OCI-LY7 (cell line): ENCODE measurements at regions not wholly inside any gene's neighbourhood (a gene's known extent, or its start where the extent isn't known, plus 50 kb on each side); places are given as distances from the start of the nearest gene placed in this dataset.

ENCODE experiments used
- BruUV-seq: library from RNA; stranded (reverse); fragments of 400-500 nt; replicated peaks from 2 replicates; lab custom pipeline; 2021; lab: Mats Ljungman, UMichigan
- CTCF ChIA-PET: fragments of 300-600 bp; sonication (Branson Sonifier 250); formaldehyde crosslinking; loops from one replicate; lab custom pipeline; 2022; ENCODE audit warnings: antibody characterized with exemption; ENCODE audit not compliant: unreplicated experiment; lab: Charles Lee
- POLR2A ChIA-PET: fragments of 300-600 bp; sonication (Branson Sonifier 250); formaldehyde crosslinking; loops from one replicate; lab custom pipeline; 2022; ENCODE audit warnings: antibody characterized with exemption; lab: Charles Lee
- DNase-seq: peaks from one replicate; pipeline ENCODE4 v3.0.0-alpha.2; 2015; ENCODE audit warnings: low spot score
- H2AFZ ChIP-seq: fragments of 200-600 bp; sonication (generic), shearing (Covaris generic); 2 replicates; pipeline ENCODE4 v1.6.1; 2014; ENCODE audit warnings: mild to moderate bottlenecking, antibody characterized with exemption, low read length, moderate library complexity
- H3K27ac ChIP-seq: fragments of 200-600 bp; sonication (generic); 2 replicates; pipeline ENCODE4 v1.5.1; 2014; ENCODE audit warnings: mixed run types, low read depth, mild to moderate bottlenecking, moderate library complexity, low read length, inconsistent platforms; ENCODE audit not compliant: poor library complexity, severe bottlenecking
- H3K36me3 ChIP-seq: fragments of 200-600 bp; sonication (generic); 2 replicates; pipeline ENCODE4 v1.6.1; 2014; ENCODE audit warnings: mild to moderate bottlenecking, antibody characterized with exemption, low read length, moderate library complexity, mixed read lengths; ENCODE audit not compliant: insufficient read depth
- H3K4me1 ChIP-seq: fragments of 200-600 bp; sonication (generic); 2 replicates; pipeline ENCODE4 v1.5.1; 2014; ENCODE audit warnings: mild to moderate bottlenecking, low read length; ENCODE audit not compliant: insufficient read depth, poor library complexity, severe bottlenecking
- H3K4me2 ChIP-seq: fragments of 200-600 bp; sonication (generic); 2 replicates; pipeline ENCODE4 v1.6.1; 2014; ENCODE audit warnings: mild to moderate bottlenecking, low read length
- H3K4me3 ChIP-seq: fragments of 200-600 bp; sonication (generic); 2 replicates; pipeline ENCODE4 v1.5.1; 2014; ENCODE audit warnings: mild to moderate bottlenecking, low read depth, low read length; ENCODE audit not compliant: poor library complexity, severe bottlenecking
- H3K79me2 ChIP-seq: fragments of 200-600 bp; sonication (generic); 2 replicates; pipeline ENCODE4 v1.6.1; 2016; ENCODE audit warnings: low read depth, mild to moderate bottlenecking, low read length, moderate library complexity, mixed read lengths; ENCODE audit not compliant: insufficient read depth
- H3K9me2 ChIP-seq: fragments of 200-600 bp; sonication (generic); 2 replicates; pipeline ENCODE4 v1.6.1; 2016; ENCODE audit warnings: mild to moderate bottlenecking, low read length, mixed read lengths; ENCODE audit not compliant: insufficient read depth
- H3K9me3 ChIP-seq: fragments of 200-600 bp; sonication (generic); 2 replicates; pipeline ENCODE4 v1.6.1; 2014; ENCODE audit warnings: mild to moderate bottlenecking, mixed run types, low read length, mixed read lengths
- H4K20me1 ChIP-seq: fragments of 200-600 bp; sonication (generic); 2 replicates; pipeline ENCODE4 v1.6.1; 2014; ENCODE audit warnings: mild to moderate bottlenecking, antibody characterized with exemption, low read length, moderate library complexity, mixed read lengths; ENCODE audit not compliant: insufficient read depth
- EZH2phosphoT487 ChIP-seq: fragments of 200-600 bp; sonication (generic); IDR thresholded peaks from 2 replicates; pipeline ENCODE4 v1.6.1; 2018; ENCODE audit warnings: low read depth, borderline replicate concordance, mild to moderate bottlenecking, mixed run types, antibody characterized with exemption, low read length, moderate library complexity, mixed read lengths
- intact Hi-C: fragments of 100-400 bp; cut with micrococcal nuclease; formaldehyde crosslinking; loops from one replicate; pipeline ENCODE4 v1.10.0; 2022; ENCODE audit not compliant: unreplicated experiment
- TF ChIP-seq, protein P1 (sequence below): fragments of 200-600 bp; sonication (generic); conservative IDR thresholded peaks from 2 replicates; pipeline ENCODE4 v1.5.1; 2014; ENCODE audit warnings: mild to moderate bottlenecking, antibody characterized with exemption, low read length, moderate library complexity, mixed read lengths

DNA sequence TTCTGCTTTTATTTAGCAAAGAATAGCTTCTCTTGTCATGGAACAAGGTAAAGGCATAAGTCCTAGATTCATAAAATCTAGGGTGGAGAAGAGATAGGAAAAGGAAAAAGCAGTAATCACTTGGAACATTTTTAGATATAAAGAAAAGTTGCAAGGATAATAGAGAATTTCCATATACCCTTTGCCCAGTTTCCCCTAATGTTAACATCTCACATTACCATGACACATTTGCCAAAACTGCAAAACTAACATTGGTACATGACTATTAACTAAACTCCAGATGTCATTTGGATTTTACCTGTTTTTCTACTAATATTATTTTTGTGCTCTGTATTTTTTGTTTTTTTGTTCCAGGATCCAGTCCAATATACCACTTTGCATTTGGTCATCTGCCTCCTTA lies 265.1 kb downstream of the ETAA1 start:
- POLR2A ChIA-PET, result interaction anchor here (0.6 to 1.4 kb wide), 2 partner anchors 15 to 63 kb away, joined by 3 to 4 read pairs; no protein-coding TSS in a partner anchor
- Histone ChIP-seq H3K36me3 (no peaks in the 10 kb centered on the region), H2AFZ (no peak overlapping the region), H3K4me3 (no peak overlapping the region), H3K9me3 (no peaks in the 10 kb centered on the region), H4K20me1 (no peaks in the 10 kb centered on the region), H3K27ac (no peak overlapping the region), H3K9me2 (no peaks in the 10 kb centered on the region), H3K4me1 (no peaks in the 10 kb centered on the region), H3K79me2 (no peaks in the 10 kb centered on the region), H3K4me2 (no peak overlapping the region)
- no TSS peak for BruUV-seq
- intact Hi-C loops, result no loop called here
- CTCF ChIA-PET, result no interaction called here
- no peak for TF ChIP-seq EZH2phosphoT487
- TF ChIP-seq, protein P1, sequence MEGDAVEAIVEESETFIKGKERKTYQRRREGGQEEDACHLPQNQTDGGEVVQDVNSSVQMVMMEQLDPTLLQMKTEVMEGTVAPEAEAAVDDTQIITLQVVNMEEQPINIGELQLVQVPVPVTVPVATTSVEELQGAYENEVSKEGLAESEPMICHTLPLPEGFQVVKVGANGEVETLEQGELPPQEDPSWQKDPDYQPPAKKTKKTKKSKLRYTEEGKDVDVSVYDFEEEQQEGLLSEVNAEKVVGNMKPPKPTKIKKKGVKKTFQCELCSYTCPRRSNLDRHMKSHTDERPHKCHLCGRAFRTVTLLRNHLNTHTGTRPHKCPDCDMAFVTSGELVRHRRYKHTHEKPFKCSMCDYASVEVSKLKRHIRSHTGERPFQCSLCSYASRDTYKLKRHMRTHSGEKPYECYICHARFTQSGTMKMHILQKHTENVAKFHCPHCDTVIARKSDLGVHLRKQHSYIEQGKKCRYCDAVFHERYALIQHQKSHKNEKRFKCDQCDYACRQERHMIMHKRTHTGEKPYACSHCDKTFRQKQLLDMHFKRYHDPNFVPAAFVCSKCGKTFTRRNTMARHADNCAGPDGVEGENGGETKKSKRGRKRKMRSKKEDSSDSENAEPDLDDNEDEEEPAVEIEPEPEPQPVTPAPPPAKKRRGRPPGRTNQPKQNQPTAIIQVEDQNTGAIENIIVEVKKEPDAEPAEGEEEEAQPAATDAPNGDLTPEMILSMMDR, result no peak
- DNase-seq, result no peak

DNA sequence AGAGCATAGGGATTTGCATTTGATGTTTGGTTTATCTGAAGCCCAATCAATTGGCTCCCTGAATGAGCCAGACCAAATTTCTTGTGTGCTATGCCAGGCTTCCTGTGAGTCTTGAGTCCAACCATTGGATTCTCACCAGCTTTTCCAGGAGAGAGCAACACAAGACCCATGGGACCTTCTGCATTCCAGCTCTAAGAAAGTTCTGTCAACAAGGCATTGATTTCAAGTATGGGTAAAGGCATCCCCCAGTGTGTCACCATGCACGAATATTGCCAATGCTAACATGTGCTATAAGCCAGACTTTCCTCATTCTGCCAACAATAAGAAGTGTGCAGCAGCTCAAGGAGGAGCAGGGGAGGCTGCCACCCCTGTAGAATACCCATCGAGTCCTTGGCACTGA lies 266.6 kb downstream of the ETAA1 start:
- no peaks in the 10 kb centered on the region for H3K79me2 ChIP-seq
- no peak overlapping the region for H3K27ac ChIP-seq
- intact Hi-C loops, result no loop called here
- no peak for DNase-seq
- TF ChIP-seq, protein P1, result no peak
- no peak for TF ChIP-seq EZH2phosphoT487
- H3K9me2 ChIP-seq, result no peaks in the 10 kb centered on the region
- H3K9me3 ChIP-seq, result no peaks in the 10 kb centered on the region
- no peak overlapping the region for H3K4me3 ChIP-seq
- H3K4me2 ChIP-seq, result no peak overlapping the region
- no peak overlapping the region for H2AFZ ChIP-seq
- BruUV-seq, result no TSS peak
- H4K20me1 ChIP-seq, result no peaks in the 10 kb centered on the region
- H3K36me3 ChIP-seq, result no peaks in the 10 kb centered on the region
- H3K4me1 ChIP-seq, result no peaks in the 10 kb centered on the region
- ChIA-PET POLR2A (interaction anchor here (0.5 to 0.7 kb wide), 2 partner anchors 45 to 162 kb away, joined by 3 to 4 read pairs; no protein-coding TSS in a partner anchor), CTCF (no interaction called here)

DNA sequence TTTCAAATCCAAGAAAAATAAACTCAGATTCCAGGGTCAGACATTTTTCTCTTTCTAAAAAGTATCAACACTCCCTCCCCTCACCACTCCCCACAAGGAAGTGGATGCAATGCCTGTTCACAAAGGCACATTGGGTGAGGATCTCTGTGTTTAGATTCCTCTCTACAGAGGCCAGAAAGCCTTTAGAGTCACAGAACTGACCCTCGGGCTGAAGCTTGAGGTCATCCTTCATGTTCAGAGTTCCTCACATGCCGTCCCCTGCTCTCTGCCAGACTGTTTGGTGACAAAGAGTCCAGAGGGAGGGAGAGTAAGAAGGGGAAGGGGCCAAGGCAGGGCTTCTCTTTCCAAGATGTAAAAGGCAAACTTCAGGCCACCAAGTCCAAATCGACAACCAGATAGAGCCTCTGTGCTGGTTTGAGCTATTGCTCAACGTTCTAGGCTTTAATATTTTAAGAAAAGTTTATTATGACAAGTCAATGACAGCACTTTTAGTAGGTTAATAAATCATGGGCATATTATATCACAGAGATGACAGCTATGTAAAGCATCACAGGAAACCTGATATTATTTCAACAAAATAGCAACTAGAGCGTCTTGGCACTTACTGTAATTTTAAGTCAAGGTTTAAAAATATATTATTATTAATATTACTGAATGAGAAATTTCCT lies 269.4 kb downstream of the ETAA1 start:
- intact Hi-C loops, result no loop called here
- no peaks in the 10 kb centered on the region for H3K4me1 ChIP-seq
- no TSS peak for BruUV-seq
- CTCF ChIA-PET, result no interaction called here
- H4K20me1 ChIP-seq, result no peaks in the 10 kb centered on the region
- no peak overlapping the region for H3K4me3 ChIP-seq
- TF ChIP-seq EZH2phosphoT487, result no peak
- TF ChIP-seq, protein P1, result no peak
- no peaks in the 10 kb centered on the region for H3K79me2 ChIP-seq
- no peaks in the 10 kb centered on the region for H3K9me3 ChIP-seq
- no peak overlapping the region for H2AFZ ChIP-seq
- no peak overlapping the region for H3K27ac ChIP-seq
- DNase-seq, result no peak
- H3K4me2 ChIP-seq, result no peak overlapping the region
- H3K9me2 ChIP-seq, result no peaks in the 10 kb centered on the region
- no peaks in the 10 kb centered on the region for H3K36me3 ChIP-seq
- POLR2A ChIA-PET, result interaction anchor here (0.6 kb wide), 1 partner anchor 1349 kb away, joined by 3 read pairs; no protein-coding TSS in a partner anchor
